Muscle of leg (tissue), 3 donors: ENCODE measurements at regions not wholly inside any gene's neighbourhood (a gene's known extent, or its start where the extent isn't known, plus 50 kb on each side); places are given as distances from the start of the nearest gene placed in this dataset.
A peak's percentile ranks its signal among the peaks of the same experiment; 100 is the strongest.

Experiments
- DNase-seq: peaks from one replicate; pipeline ENCODE4 v3.0.0; 2013
- H3K27ac ChIP-seq: one replicate; pipeline ENCODE4 v1.5.1; 2013; ENCODE audit warnings: mild to moderate bottlenecking, low read length, control low read depth
- H3K27me3 ChIP-seq: one replicate; pipeline ENCODE4 v1.6.1; 2013; ENCODE audit warnings: low read length; ENCODE audit not compliant: control insufficient read depth, insufficient read depth
- H3K36me3 ChIP-seq: one replicate; pipeline ENCODE4 v1.6.1; 2013; ENCODE audit warnings: low read length; ENCODE audit not compliant: control insufficient read depth, insufficient read depth
- H3K4me1 ChIP-seq: one replicate; pipeline ENCODE4 v1.6.1; 2013; ENCODE audit warnings: low read length; ENCODE audit not compliant: control insufficient read depth, insufficient read depth
- H3K4me3 ChIP-seq: one replicate; pipeline ENCODE4 v1.5.1; 2013; ENCODE audit warnings: low read length, control low read depth
- H3K9me3 ChIP-seq: replicated peaks from 2 replicates; pipeline ENCODE4 v1.6.1; 2013; ENCODE audit warnings: low read depth, low read length; ENCODE audit not compliant: control insufficient read depth
- WGBS: methylation state at CpG from one replicate; pipeline ENCODE4 v1.1.5; 2013; ENCODE audit warnings: missing lambda C conversion rate; ENCODE audit not compliant: insufficient coverage; 5-methylcytosine and 5-hydroxymethylcytosine counted together

GRCh38 chr7:92925876-92926696 is 89.7 kb upstream of the CDK6 start:
- H3K36me3 ChIP-seq = no peaks in the 10 kb centered on the region
- H3K4me1 ChIP-seq = peaks cover 9% of the 10 kb centered on the region
- peaks cover 4% of the 10 kb centered on the region for H3K9me3 ChIP-seq
- H3K4me3 ChIP-seq = no peak overlapping the region
- H3K27ac ChIP-seq = no peak overlapping the region
- peak; percentile 14 for DNase-seq
- 36% methylated on average over 7 of the region's 9 CpGs for WGBS
- no peaks in the 10 kb centered on the region for H3K27me3 ChIP-seq

- DNase-seq = no peak
- 87% methylated on average over 13 of the region's 15 CpGs for WGBS
- Histone ChIP-seq H3K27ac (no peak overlapping the region), H3K27me3 (no peaks in the 10 kb centered on the region), H3K36me3 (no peaks in the 10 kb centered on the region), H3K9me3 (peaks cover 4% of the 10 kb centered on the region), H3K4me3 (no peak overlapping the region), H3K4me1 (peaks cover 9% of the 10 kb centered on the region)
These were observed 88.4 kb upstream of the CDK6 start for GRCh38 chr7:92924800-92925199.

GRCh38 chr7:92917230-92917629 is 80.9 kb upstream of the CDK6 start:
- Histone ChIP-seq H3K27ac (no peak overlapping the region), H3K36me3 (no peaks in the 10 kb centered on the region), H3K4me3 (no peak overlapping the region), H3K27me3 (no peaks in the 10 kb centered on the region), H3K4me1 (no peaks in the 10 kb centered on the region), H3K9me3 (no peaks in the 10 kb centered on the region)
- DNase-seq = no peak

- Histone ChIP-seq H3K4me1 (no peaks in the 10 kb centered on the region), H3K9me3 (no peaks in the 10 kb centered on the region), H3K36me3 (no peaks in the 10 kb centered on the region), H3K27ac (no peak overlapping the region), H3K4me3 (no peak overlapping the region), H3K27me3 (no peaks in the 10 kb centered on the region)
- WGBS = no CpG with 5 or more reads among the region's 3 CpGs
- peak; percentile 48 for DNase-seq
These were observed 80.4 kb upstream of the CDK6 start for GRCh38 chr7:92916770-92917224.

GRCh38 chr7:92915348-92915747 is 79.0 kb upstream of the CDK6 start:
- Histone ChIP-seq H3K27me3 (no peaks in the 10 kb centered on the region), H3K4me3 (no peak overlapping the region), H3K4me1 (no peaks in the 10 kb centered on the region), H3K9me3 (no peaks in the 10 kb centered on the region), H3K27ac (no peak overlapping the region), H3K36me3 (no peaks in the 10 kb centered on the region)
- WGBS = 100% methylated on average over 1 of the region's 3 CpGs
- no peak for DNase-seq

GRCh38 chr7:92914645-92915044 is 78.3 kb upstream of the CDK6 start:
- Histone ChIP-seq H3K4me3 (no peak overlapping the region), H3K9me3 (no peaks in the 10 kb centered on the region), H3K36me3 (no peaks in the 10 kb centered on the region), H3K27me3 (no peaks in the 10 kb centered on the region), H3K27ac (no peak overlapping the region), H3K4me1 (no peaks in the 10 kb centered on the region)
- no peak for DNase-seq
- no CpG with 5 or more reads among the region's 2 CpGs for WGBS

GRCh38 chr7:92913849-92914248 is 77.5 kb upstream of the CDK6 start:
- Histone ChIP-seq H3K4me1 (no peaks in the 10 kb centered on the region), H3K27me3 (no peaks in the 10 kb centered on the region), H3K36me3 (no peaks in the 10 kb centered on the region), H3K9me3 (no peaks in the 10 kb centered on the region), H3K4me3 (no peak overlapping the region), H3K27ac (no peak overlapping the region)
- DNase-seq = no peak
- no CpG with 5 or more reads among the region's 3 CpGs for WGBS

GRCh38 chr7:92910976-92911375 is 74.6 kb upstream of the CDK6 start:
- Histone ChIP-seq H3K4me3 (no peak overlapping the region), H3K27ac (no peak overlapping the region), H3K27me3 (no peaks in the 10 kb centered on the region), H3K9me3 (no peaks in the 10 kb centered on the region), H3K36me3 (no peaks in the 10 kb centered on the region), H3K4me1 (no peaks in the 10 kb centered on the region)
- no CpG with 5 or more reads among the region's 3 CpGs for WGBS
- DNase-seq = no peak

- DNase-seq = no peak
- H3K27ac ChIP-seq = no peak overlapping the region
- H3K27me3 ChIP-seq = no peaks in the 10 kb centered on the region
- no peaks in the 10 kb centered on the region for H3K9me3 ChIP-seq
- H3K4me1 ChIP-seq = no peaks in the 10 kb centered on the region
- WGBS = no CpG with 5 or more reads among the region's 2 CpGs
- no peaks in the 10 kb centered on the region for H3K36me3 ChIP-seq
- H3K4me3 ChIP-seq = no peak overlapping the region
These were observed 73.5 kb upstream of the CDK6 start for GRCh38 chr7:92909686-92910475.

GRCh38 chr7:92904244-92905131 is 68.1 kb upstream of the CDK6 start:
- H3K4me1 ChIP-seq = no peaks in the 10 kb centered on the region
- 60% methylated on average over 4 of the region's 7 CpGs for WGBS
- H3K4me3 ChIP-seq = no peak overlapping the region
- no peak for DNase-seq
- H3K27me3 ChIP-seq = no peaks in the 10 kb centered on the region
- H3K36me3 ChIP-seq = no peaks in the 10 kb centered on the region
- no peak overlapping the region for H3K27ac ChIP-seq
- H3K9me3 ChIP-seq = no peaks in the 10 kb centered on the region
